ENCODE measurements at regions not wholly inside any gene's neighbourhood (a gene's known extent, or its start where the extent isn't known, plus 50 kb on each side); places are given as distances from the start of the nearest gene placed in this dataset.

- TF ChIP-seq CTCF (IDR thresholded peaks at IDR 0.05) (no peak), POLR2A (IDR thresholded peaks at IDR 0.05) (no peak)
Measured at GRCh38 chr3:67882981-67883380, 228.6 kb upstream of the SUCLG2 start.
